ENCODE measurements at regions not wholly inside any gene's neighbourhood (a gene's known extent, or its start where the extent isn't known, plus 50 kb on each side); places are given as distances from the start of the nearest gene placed in this dataset.

DNA sequence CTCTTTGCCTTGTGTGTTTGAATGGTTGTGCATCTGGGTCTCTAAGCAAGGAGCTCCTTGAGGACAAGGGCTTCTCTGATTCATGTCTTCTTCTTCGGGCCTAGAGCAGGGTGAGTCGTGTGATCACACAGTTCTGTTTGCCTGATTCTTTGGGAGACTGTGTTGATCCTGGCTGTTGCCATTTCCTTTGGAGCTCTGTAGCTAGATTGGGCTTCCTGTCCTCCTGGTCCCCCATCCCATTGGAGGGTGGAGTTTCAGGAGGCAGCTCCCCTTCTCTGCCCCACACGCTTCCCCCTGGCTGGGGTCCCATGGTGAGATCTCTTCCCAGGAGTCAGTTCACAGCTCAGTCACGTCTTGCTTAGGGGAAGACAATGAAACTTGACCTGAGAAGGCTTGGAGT, 92.8 kb downstream of the TRIB2 start:
- TF ChIP-seq, protein P1, sequence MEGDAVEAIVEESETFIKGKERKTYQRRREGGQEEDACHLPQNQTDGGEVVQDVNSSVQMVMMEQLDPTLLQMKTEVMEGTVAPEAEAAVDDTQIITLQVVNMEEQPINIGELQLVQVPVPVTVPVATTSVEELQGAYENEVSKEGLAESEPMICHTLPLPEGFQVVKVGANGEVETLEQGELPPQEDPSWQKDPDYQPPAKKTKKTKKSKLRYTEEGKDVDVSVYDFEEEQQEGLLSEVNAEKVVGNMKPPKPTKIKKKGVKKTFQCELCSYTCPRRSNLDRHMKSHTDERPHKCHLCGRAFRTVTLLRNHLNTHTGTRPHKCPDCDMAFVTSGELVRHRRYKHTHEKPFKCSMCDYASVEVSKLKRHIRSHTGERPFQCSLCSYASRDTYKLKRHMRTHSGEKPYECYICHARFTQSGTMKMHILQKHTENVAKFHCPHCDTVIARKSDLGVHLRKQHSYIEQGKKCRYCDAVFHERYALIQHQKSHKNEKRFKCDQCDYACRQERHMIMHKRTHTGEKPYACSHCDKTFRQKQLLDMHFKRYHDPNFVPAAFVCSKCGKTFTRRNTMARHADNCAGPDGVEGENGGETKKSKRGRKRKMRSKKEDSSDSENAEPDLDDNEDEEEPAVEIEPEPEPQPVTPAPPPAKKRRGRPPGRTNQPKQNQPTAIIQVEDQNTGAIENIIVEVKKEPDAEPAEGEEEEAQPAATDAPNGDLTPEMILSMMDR (IDR thresholded peaks at IDR 0.05): no peak
- TF ChIP-seq SMAD3 (CRISPR knock-in tag; IDR thresholded peaks at IDR 0.05; ENCODE audit: borderline replicate concordance): no peak
- TF ChIP-seq, protein P2, sequence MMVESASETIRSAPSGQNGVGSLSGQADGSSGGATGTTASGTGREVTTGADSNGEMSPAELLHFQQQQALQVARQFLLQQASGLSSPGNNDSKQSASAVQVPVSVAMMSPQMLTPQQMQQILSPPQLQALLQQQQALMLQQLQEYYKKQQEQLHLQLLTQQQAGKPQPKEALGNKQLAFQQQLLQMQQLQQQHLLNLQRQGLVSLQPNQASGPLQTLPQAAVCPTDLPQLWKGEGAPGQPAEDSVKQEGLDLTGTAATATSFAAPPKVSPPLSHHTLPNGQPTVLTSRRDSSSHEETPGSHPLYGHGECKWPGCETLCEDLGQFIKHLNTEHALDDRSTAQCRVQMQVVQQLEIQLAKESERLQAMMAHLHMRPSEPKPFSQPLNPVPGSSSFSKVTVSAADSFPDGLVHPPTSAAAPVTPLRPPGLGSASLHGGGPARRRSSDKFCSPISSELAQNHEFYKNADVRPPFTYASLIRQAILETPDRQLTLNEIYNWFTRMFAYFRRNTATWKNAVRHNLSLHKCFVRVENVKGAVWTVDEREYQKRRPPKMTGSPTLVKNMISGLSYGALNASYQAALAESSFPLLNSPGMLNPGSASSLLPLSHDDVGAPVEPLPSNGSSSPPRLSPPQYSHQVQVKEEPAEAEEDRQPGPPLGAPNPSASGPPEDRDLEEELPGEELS (CRISPR knock-in tag; IDR thresholded peaks at IDR 0.05): no peak
- TF ChIP-seq JAZF1 (CRISPR knock-in tag; IDR thresholded peaks at IDR 0.05): no peak
- TF ChIP-seq SP1 (CRISPR knock-in tag; conservative IDR thresholded peaks at IDR 0.05): no peak
- TF ChIP-seq CREM (CRISPR knock-in tag; IDR thresholded peaks at IDR 0.05): no peak

Measured in WTC11 (cell line).